ENCODE measurements at regions not wholly inside any gene's neighbourhood (a gene's known extent, or its start where the extent isn't known, plus 50 kb on each side); places are given as distances from the start of the nearest gene placed in this dataset.

GRCh38 chr17:13067629-13068303 is 49.9 kb upstream of the ELAC2 start:
- no peak overlapping the region for H3K27ac ChIP-seq
- H3K4me1 ChIP-seq = no peaks in the 10 kb centered on the region
- no peaks in the 10 kb centered on the region for H3K36me3 ChIP-seq
- no peak for DNase-seq (ENCODE audit: low spot score)
- H3K27me3 ChIP-seq = no peaks in the 10 kb centered on the region
- H3K9me3 ChIP-seq = no peaks in the 10 kb centered on the region
- no peak for TF ChIP-seq CTCF (IDR thresholded peaks at IDR 0.05)
- H3K4me3 ChIP-seq = no peak overlapping the region

Data from right atrium auricular region (tissue), 2 donors.